HG03520 (cell line): ENCODE measurements at regions not wholly inside any gene's neighbourhood (a gene's known extent, or its start where the extent isn't known, plus 50 kb on each side); places are given as distances from the start of the nearest gene placed in this dataset.
"Not testable (repeated sequence)": the region's sequence is repeated elsewhere in the genome, so short reads cannot be mapped to it uniquely, and the experiment has no call there.

Experiments
- ATAC-seq: cut with Tn5 transposase; IDR thresholded peaks from one replicate; pipeline ENCODE4 v1.9.1; 2021; ENCODE audit warnings: mild to moderate bottlenecking, moderate library complexity; ENCODE audit not compliant: unreplicated experiment

DNA sequence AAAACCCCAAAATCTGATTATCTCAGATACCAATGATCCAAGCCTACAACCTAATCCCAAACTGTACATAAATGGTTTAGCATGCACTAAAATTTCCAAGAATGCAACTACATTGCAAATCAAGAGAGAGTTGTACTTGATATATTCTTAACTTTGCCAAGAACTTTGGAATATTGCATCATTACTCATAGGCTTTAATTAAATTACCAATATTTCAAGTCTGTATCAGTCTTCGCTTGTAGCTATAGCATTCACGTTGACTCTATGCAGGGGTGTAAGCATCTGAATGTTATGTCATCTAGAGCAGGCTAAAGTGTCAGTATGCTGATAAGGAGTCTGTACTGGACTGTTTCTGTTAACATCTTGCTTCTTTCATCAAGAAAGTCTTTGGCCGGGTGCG is 56.3 kb downstream of the FOXI3 start:
- ATAC-seq, result no peak

DNA sequence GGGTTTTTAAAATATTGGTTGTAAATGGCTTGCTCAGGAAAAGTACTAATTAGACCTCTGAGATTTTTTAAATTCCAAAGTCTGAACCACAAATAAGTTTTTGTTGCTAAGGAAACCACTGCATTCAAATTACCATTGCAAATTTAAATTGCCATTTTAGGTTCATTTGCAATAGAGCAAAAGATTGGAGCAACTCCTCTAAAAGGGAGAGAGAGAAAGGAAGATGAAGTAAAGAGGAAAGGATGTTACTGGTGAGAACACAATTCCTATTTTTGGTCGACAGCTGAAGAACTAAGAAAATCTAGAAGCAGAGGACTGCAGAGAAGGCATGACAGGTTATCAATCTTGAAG is 74.9 kb downstream of the FOXI3 start:
- no peak for ATAC-seq

DNA sequence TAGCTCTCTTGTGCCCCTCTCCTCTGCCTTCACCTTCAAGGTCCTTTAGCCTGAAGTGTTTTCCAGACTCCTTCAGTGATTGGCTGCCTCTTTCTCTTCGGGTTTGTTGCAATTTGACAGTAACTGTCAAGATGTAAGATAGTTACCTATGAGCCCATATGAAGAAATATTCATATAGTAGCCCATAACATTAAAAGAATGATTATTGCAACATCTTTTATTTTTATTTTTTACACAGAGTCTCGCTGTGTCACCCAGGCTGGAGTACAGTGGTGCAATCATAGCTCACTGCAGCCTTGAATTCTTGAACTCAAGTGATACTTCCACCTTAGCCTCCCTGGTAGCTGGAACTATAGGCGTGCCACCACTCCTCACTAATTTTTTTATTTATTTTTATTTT is 80.5 kb downstream of the FOXI3 start:
- ATAC-seq, result no peak

DNA sequence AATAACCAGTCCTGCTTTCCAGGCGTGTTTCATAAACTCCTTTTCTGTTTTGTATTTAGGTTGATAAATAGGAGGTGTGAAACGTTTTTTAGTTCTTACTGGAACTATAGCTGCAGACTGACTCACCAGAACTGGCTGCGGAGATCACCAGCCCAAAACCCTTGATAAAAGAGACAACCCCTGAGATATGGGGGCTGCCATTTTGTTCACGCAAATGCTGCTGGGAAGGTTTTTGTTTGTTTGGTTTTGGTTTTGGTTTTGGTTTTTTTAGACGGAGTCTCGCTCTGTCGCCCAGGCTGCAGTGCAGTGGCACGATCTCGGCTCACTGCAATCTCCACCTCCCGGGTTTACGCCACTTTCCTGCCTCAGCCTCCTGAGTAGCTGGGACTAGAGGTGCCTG is 87.1 kb downstream of the FOXI3 start:
- not testable (repeated sequence) for ATAC-seq

DNA sequence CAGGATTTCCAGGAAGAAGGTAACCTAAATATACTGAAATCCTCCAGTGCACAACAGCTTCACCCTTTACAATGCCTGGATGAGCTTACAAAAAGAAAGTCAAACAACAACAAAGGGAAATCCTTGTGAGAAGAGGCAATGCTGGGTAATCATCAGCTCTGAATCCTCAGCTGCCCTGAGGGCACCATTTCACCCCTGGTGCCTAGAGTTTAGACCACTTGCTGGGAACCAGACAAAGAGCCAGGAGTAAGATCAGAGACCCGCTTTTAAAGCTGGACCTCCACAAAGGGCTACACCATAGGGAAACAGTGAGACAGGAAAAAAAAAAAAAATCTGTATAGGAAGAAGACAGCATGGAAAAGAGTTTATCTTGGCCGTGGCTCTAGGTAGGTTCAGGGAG is 97.0 kb downstream of the FOXI3 start:
- ATAC-seq, result no peak

DNA sequence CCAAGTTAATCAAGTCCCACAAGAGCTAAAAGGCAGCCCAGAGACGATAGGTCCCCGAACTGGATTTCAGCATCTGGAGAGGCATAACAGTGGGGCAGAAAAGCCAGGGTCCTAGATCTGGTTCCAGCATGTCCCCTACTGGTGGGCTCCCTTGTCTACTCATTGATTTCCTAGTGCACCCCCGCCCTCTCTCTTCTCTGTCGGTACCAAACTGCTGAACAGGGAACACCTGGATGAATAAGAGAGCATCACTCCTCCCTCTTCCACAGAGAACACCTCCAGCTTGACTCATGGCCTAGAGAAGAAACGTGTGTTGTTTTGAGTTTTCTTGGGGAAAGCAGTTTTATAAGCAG is 101.3 kb downstream of the FOXI3 start:
- ATAC-seq, result no peak

DNA sequence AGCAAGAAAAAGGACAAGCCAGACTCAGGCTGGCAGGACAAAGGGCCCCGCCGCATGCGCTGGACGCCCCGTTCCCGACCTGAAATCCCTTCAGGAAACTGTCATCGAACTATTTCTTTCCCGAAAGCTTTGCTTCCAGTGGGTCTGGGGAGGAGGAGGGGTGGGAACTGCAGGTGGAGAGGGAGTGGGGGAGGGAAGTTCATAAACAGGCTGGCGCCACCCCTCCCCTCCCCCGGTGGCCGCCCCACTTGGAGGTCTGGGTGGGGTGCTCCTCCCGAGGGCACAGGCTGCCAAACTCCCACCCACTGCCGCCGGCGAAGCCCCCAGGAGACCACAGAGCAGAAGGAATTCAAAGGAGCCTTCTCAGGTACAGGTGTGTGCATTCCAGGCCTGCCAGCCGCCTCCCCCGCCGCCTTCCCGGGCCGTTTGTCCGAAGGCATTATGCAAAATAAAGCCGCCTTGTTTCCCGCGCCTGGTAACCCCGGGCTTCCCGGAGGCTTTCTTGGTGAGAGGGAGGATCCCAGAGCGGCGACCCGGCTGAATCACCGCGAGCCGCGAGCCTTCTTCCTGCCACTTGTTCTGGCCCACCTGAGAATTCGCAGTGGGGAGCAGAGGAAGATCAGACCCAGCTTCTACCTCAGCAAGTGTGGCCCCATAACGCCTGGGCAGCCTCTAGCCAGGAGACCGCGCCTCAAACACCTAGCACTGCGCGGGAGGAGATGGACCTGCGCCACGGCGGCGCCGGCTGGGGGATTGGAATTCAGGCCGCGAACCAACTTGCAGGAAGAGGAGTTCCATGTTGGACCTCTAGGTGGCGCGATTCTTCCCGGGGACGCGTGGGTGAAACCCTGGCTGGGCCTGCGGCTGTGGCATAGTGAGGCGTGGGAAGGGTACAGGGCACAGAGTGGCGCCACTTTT is 101.9 kb downstream of the FOXI3 start:
- ATAC-seq, result peak; percentile 69

DNA sequence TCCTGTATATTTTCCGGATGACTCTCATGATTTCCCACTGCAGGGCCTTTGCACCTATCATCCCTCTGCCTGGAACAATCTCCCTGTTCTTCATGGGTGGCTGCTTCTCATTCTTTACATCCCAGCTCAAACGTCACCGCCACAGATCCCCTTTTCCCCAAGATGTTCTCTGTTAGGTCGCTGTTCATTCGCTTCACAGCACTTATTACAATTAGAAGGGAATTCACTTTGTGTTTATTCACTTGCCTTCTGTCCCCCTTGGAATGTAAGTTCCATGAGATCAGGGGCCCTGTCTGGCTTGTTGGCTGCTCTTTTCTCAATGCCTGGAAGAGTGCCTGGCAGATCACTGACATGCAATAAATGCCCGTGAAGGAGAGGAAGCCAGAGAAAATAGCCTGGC is 106.7 kb downstream of the FOXI3 start:
- ATAC-seq, result no peak

DNA sequence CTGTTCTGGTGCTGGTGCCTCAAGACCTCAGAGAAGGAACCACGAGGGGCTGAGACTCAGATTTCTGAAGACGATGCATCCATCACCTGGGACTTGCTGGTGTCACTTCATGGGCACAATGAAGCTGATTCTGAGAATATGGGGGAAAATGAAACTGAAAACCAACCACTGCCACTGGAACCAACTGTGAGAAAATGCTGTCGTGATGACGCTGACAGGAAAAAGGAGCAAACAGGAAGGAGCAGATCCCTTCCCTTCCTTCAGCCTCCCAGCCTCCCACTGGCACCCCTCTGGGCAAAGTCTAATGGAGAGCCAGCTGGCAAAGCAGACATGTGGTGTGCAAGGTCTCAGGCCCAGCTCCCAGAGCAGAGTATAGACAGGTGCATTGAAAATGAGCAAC is 109.7 kb downstream of the FOXI3 start:
- no peak for ATAC-seq

DNA sequence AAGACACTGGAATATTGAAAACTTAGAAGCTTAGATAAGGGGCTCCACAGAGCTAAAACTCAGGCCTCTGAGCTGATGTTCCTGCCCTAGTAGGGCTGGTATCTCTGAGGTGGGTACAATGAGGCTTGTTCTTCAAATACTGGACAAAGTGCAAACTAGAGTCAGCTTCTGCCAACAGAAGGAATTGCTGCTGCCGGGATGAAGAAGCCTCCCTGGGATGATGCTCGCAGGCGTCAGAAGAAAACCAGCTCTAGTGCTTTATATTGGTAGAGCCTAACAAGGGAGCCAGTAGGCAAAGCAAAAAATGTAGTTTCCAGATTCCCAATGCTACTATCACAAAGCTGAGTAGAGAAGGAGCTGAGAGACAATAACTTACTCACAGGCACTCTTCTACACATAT is 118.1 kb downstream of the FOXI3 start:
- ATAC-seq, result no peak

DNA sequence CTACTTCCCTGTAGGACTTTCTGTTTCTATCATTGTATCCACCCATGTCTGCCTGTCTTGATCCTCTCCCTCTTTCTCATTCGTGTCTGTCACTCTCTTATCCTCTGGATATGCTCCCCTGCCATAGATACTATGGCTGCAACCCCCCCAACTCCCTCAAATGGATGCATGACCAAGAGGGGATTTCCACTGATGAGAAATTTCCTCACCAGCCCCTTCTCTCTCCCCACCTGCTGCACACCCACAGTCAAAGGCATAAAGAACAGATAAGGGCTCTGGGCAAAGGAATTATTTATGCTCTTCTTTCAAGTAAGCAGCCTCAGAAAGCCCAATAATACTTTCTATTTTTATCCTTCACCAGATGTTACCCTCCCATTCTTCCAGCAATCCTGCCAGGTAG is 121.3 kb downstream of the FOXI3 start:
- no peak for ATAC-seq

DNA sequence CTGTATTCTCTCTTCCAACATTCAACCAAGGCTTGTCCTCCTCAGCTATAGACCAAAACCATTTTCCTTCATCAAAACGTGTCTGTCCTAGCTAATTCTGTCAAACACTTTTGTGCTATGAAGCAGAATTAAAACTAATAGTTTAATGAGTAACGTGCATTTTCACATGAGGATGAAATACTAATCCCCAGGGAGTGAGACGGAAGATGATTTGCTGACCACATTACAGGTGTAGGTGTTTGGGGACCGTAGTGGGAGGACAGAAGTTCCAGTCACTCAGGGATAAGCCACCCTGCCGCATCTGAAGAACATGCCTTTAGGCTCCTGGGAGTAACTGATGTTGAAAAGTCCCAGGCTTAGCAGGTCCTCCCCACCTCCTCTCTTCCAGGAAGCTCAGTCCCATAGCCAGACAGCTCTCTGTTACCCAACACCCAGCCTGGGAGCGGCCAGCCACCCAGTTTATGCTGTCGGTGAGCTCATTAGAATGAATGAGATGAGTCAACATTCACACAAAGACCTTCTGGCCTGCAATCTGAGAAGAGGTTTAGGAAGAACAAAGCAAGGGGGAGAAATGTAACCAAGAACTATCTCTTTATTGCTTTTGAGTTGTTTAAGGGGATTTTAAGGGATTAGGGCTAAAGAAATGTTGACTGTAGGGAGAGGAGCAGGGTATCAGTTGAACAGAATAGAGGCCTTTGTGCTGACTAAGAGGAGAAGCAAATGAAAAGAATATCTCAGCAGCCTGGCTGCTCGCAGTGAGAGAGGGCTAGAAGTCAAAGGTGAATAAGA is 122.5 kb downstream of the FOXI3 start:
- ATAC-seq, result peak; percentile 90

DNA sequence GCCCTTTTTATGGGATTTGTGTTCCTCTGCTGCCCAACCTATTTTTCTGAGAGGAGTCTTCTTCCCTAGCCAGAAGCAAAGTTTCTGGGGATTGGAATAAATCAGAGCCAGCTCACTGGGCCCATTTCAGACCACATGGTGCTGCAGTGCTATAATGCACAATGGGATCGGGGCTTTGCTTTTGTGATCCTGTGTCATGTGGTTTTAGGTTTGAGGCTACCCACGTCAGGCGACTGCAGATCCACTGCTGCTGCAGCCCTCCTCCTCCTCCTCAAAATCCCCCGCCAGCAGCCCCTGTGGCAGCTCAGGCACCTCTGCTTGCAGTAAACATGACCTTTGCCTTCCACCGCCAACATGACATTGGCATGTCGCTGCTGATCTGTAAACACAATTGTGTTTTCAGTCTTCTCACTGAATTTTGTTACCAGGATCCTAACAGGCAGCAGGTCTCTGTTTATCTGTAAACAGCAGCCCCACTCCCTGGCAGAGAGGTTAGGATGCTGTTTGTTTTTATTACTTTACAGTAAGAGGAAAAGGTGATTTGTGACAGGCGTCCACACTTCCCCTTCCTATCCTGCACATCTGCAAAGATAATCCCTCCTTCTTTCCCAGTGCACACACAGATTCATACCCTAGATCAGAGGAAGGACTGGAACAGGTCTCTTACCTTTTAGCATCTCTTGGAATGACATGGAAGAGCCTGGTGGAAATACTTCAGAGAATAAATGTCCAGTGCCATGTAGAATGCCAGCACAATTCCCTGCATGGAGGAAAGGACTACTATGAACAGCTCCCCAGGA is 130.8 kb downstream of the FOXI3 start:
- ATAC-seq, result no peak

DNA sequence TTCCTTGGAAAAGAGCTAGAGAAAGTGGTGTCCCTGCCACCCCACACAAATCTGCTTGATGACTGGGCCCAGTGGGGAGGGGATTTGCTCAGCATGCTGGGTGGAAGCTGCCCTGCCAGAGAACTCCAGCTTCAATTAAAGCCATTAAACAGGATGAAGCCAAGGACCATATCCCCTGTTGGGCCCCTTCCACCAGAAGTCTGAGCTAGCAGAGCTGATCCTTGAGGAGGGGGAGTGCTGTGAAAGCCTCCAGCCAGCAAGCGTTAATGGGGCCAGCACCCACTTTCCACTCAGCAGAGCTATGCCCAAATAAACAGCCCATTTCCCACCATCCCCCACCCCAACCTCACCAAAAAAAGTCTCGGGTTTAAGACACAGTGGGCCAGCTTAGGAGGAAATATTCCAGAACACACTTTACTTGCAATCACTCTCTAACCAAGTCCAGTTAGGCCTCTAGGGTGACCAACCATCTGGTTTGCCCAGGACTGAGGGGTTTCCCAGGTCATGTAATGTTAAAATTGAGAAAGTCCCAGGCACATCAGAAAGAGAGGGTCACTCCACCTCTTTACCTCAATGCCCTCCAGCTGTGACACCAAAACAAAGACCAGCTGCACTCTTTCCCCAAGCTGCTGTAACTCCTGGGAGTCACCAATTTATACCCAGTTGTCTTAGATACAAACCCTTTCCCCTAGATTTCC is 132.3 kb downstream of the FOXI3 start:
- no peak for ATAC-seq

DNA sequence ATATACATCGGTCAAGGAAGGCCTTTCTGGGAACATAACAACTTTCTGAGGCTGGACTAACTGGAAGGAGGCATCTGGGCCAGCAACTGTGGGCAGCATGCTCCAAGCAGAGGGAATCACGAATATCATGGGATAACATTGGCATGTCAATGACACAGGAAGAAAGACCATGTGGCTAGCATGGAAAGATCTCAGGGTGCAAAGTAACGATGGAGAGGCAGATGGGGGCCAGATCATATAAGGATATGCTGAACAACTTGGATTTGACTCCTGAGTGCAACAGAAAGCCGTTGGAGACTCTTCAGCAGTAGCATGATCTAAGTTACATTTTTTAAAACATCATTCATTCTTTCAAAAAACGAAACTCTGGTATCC is 133.6 kb downstream of the FOXI3 start:
- ATAC-seq, result no peak

DNA sequence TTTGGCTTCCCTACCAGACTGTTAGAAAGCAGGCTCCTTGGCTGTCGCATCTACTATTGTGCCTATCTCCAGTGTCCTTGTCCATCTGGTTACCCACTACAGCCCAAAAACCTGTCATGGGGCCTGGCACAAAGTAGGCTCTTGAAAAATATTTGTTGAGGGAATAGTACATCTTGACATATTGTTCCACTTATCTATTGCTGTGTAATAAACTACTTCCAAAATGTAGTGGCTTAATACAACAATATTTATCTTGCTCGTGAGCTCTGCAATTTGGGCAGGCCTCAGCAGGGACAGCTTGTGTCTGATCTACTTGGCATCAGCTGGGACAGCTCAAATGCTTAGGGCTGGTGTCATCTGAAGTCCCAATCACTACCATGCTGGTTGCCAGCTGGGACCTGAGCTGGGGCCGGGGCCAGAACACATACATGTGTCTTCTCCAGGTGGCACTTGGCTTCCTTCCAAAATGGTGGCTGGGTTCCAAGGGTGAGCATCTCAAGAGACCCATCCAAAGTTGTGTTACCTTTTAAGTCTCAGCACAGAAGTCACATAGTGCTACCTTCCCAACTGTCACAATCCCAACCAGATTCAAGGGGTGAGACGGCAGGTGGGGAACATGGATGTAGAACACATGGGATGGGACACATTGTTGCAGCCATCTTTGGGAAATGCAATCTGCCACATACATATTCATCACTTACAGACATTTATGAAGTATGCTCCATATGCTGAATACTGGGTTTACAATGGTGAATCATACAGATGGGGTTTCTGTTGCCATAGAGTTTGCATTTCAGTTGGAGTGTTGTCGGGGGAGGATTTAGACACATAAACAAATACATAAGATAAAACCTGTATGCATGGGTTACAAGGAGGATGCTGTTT is 134.2 kb downstream of the FOXI3 start:
- ATAC-seq, result no peak

DNA sequence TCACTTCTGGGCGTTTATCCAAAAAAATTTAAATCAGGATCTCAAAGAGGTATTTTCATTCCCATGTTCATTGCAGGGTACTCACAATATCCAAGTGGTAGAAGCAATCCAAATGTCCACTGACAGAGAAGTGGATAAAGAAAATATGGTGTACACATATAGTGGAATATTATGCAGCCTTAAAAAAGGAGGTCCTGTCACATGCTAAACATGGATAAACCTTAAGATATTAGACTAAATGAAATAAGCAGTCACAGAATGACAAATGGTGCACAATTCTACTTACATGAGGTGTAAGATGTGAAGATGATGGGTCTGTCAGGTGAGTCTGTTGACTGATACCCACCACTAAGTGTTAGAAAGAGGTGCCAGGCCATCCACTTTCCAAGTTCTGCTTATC is 140.6 kb downstream of the THNSL2 start:
- ATAC-seq, result no peak

DNA sequence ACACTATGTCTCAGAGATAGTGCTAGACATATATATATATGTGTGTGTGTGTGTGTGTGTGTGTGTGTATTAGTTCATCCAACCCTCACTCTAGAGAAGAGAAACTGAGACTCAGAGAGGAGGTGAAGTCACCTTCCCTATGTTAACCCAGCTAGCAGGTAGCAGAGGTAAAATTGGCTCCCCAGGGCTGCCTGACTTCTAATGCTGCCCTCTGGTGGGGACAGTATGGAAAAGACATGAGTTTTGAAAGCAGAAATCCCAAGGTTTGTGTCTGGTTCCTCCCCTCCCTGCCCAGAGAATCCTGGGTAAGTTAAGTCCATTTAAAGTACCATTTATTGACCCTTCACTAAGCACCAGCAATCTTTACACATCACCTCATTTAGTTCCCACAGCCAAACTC is 137.7 kb downstream of the THNSL2 start:
- ATAC-seq, result no peak

DNA sequence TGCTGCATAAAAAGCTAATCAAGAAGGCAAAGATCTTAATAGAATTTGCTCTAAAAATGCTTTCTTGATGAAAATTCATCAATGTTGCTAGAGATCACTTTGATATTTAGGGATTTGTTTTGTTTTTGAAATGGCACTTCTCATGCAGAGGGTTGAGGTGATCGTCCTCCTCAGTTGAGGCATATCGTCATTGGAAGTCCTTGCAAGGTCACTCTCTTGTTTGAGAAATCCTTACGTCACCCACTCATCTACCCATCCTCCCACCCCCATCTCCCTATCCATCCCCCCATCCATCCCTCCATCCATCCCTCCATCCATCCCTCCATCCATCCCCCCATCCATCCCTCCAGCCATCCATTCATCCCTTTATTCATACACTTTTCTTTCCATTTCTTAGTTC is 133.7 kb downstream of the THNSL2 start:
- no peak for ATAC-seq

DNA sequence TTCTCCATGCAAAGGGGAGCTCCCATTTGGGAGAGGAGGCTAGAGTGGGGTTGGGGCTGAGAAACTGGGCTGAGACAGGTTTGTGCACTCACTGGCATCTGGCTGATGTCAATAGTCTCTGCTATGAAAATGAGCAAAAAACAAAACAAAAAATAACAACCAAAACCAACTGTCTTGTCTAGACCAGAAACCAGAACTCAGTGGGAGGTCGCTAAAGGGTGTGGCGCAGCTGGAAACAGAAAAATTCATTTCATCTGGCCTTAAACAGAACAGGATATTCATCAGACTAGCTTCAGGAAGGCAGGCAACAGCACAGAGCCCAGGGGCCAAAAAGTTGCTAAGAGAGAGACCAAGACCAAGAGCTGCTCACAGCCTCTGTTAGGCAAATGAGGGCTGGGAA is 126.1 kb downstream of the THNSL2 start:
- ATAC-seq, result no peak
